ENCODE measurements at regions not wholly inside any gene's neighbourhood (a gene's known extent, or its start where the extent isn't known, plus 50 kb on each side); places are given as distances from the start of the nearest gene placed in this dataset.

GRCh38 chr1:233505130-233505529, 108.8 kb upstream of the KCNK1 start:
- TF ChIP-seq GATA2 (IDR thresholded peaks at IDR 0.05; ENCODE audit: low read depth, low read length) (no peak), GATA3 (IDR thresholded peaks at IDR 0.05; ENCODE audit: low read depth, low read length) (no peak)
